Stimulated activated CD8-positive, alpha-beta memory T cell treated with anti-CD3 and anti-CD28 coated beads, Interleukin-2, amount 100 ng/mL, for 48 hours (primary cell): ENCODE measurements at regions not wholly inside any gene's neighbourhood (a gene's known extent, or its start where the extent isn't known, plus 50 kb on each side); places are given as distances from the start of the nearest gene placed in this dataset.
"Not testable (repeated sequence)": the region's sequence is repeated elsewhere in the genome, so short reads cannot be mapped to it uniquely, and the experiment has no call there.

Experiments
- DNase-seq, 2 donors: peaks; one replicate each; pipeline ENCODE4 v3.0.0-alpha.2; 2020; ENCODE audit warnings: low read depth in 2 of 2

GRCh38 chr5:125981016-125981415 is 442.2 kb upstream of the GRAMD2B start:
- DNase-seq: no peak

GRCh38 chr5:125987677-125988255 is 435.4 kb upstream of the GRAMD2B start:
- DNase-seq: no peak

GRCh38 chr5:125992050-125992449 is 431.2 kb upstream of the GRAMD2B start:
- no peak for DNase-seq

- not testable (repeated sequence) for DNase-seq
These were observed 423.8 kb upstream of the GRAMD2B start for GRCh38 chr5:125999271-126000030.

DNA sequence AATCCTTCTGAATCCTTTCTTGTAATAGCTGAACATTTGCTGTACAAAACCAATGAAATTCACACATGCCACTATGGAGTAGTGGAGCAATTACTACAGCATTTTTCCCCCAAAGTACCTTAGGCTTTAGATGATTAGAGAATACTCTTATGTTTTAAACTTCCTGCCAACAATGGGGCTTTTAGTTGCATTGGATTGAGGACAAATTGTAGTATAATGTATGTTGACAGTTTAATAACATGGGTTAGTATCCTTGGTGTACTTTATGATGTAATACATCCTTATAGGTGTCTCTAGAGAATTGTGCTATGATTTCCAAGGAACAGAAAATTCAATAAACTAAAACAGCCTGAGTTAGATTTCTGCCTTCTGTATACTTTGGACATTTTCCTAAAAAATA is 422.7 kb upstream of the GRAMD2B start:
- no peak for DNase-seq

DNA sequence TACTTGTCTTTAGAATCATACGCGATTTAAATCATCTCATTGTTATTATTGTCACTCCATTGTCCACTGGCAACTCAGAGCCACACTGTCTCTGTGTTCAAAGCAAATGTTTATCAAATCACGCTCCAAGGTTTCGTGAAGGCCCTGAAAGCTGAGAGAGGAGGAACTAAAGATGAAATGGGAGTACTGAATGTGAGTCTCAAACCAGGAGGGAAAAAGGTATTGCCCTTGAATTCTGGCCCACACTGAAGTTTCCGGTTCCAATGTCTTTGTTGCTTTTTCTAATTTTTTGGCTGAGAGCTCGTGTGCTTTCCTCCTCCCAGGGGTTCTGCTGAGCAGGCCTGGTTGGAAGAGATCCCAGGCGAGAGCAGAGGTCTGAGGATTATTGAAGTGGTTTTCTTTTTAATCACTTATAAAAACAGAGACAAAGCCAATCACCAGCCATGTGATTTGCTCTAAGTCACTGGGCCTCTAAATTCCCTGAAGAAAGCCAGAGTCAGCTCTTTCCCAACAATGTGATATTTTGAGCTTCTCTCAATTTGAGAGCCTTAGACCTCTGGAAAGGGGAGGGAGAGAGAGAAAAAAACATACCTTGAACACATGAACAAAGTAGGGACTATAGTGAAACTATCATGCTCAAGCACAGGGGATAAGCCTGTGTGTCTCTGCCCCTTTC is 420.8 kb upstream of the GRAMD2B start:
- DNase-seq: no peak

- no peak for DNase-seq
These were observed 419.9 kb upstream of the GRAMD2B start for GRCh38 chr5:126003309-126003708.

GRCh38 chr5:126004636-126005035 is 418.6 kb upstream of the GRAMD2B start:
- no peak for DNase-seq

GRCh38 chr5:126007841-126008240 is 415.4 kb upstream of the GRAMD2B start:
- no peak for DNase-seq

DNA sequence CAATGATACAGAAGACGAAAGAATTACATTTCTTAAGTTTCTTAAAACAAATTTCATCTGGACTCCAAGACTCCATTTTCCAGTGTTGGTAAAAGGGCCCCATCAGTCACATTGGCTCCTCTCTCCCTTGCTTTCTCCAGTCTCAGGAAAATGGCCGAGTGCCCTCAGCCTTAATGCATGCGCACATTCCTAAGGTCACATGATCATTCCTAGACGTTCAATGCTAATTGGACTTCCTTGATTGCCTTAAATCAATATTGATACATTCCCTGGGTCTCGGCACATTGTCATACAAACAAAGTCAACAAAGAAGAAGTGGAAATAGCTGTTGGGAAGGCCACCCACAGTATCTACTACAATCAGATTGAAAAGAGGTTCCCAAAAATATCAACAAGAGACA is 413.6 kb upstream of the GRAMD2B start:
- DNase-seq: no peak

DNA sequence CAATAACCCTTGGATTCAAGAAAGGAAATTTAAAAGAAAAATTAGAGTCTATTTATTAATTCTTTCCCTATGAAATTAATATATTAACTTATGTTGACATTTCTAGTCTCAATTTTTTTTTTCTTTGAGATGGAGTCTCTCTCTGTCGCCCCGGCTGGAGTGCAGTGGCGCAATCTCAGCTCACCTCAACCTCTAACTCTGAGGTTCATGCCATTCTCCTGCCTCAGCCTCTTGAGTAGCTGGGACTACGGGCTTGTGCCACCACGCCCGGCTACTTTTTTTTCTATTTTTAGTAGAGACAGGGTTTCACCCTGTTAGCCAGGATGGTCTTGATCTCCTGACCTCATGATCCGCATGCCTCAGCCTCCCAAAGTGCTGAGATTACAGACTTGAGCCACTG is 411.7 kb upstream of the GRAMD2B start:
- not testable (repeated sequence) for DNase-seq

DNA sequence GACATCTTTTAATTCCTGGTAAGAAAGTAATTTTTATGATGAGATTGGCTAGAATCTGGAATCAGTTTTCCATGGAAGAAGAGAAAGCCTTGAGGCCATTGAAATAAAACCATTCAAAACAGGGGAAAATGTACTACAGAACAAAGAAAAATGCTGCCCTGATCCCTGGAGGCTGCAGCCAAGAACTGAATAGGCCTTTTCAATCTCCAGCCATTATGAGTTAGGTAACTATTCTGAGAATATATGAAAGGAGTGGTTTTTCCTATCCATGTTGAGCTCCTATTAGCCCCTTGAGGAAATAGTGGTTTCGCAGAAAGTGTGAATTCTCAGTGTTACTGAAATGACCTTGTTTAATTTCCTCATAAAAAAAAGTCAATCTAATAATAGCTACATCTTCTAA is 408.5 kb upstream of the GRAMD2B start:
- DNase-seq: no peak

DNA sequence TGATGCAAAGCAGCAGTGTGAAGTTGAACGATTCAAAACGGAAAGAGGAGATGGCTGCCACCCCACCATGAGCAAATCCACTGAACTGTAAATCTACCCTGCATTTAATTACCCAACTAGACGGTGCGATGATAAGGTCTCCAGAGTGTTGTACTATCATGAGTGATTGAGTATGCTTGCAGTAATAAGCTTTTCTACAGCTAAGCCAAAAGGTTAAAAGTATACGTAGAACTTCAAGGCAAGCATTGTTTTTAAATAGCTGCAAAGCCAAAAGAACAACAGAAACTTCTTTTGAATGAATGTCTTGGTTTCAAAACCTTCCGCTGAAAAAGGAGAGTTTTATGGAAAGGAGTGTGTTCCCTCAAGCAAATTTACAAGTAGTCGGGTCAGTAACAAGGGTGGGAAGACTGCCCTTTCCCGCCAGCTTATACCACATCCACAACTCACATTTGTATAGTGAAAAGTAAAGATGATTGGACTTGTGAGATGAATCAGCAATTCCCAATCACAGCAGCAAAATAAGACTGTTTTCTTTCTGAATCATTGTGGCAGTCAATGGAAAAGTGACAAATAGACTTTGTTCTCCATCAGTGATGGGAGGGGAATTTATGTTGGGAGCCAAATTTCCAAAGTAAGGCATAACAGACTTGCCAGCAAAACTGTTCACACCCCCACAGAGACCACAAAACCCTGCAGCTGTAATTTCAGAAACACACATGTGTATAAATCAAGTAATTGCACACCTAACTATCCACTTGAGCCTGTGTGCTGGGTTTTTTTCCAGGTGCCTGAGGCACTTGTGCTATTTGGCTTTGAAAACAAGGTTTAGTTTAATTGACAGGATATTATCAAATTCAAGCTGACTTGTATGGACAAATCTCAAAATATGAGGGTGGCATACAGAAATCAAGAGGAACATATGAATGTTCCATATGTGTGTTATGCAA is 407.7 kb upstream of the GRAMD2B start:
- no peak for DNase-seq

DNA sequence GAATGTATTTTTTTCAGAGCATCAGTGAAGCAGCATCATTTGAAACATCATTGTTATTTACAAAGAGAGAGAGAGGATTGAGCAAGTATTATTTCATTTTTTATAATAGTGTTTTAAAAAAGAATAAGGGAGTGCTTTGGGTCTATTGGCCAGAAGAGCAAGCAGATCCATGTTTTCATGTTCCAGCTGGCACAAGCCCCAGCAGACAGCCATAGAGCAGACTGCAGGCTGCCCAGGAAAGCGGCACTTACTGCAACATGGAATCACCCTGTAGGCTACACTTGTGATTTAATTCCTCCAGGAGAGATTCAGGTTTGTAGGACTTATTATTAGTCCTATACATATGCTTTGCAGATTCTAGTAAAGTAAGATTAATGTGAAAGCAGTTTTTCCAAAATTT is 407.0 kb upstream of the GRAMD2B start:
- no peak for DNase-seq

- DNase-seq: no peak
These were observed 406.1 kb upstream of the GRAMD2B start for GRCh38 chr5:126017096-126017495.

GRCh38 chr5:126020770-126021169 is 402.4 kb upstream of the GRAMD2B start:
- DNase-seq: no peak

- no peak for DNase-seq
These were observed 399.2 kb upstream of the GRAMD2B start for GRCh38 chr5:126023994-126024441.

GRCh38 chr5:126027149-126027548 is 396.1 kb upstream of the GRAMD2B start:
- no peak for DNase-seq

DNA sequence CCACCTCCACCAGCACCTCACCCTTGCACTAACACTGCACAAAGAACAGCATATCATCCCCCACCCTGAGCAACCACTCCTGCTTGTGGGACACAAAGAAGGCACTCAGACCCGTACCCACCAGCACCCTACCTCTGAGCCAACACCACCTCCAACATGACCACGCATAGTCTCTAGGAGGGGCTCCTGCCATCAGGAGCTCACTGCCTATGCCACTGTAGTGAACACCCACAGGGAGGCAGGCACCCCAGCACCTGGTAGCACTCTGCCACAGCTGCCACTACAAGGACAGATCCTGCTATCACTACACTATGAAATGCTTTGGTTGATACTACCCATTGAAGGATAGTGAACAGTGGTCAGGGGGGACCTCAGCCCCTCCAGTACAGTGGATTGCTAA is 395.6 kb upstream of the GRAMD2B start:
- no peak for DNase-seq

- no peak for DNase-seq
These were observed 394.9 kb upstream of the GRAMD2B start for GRCh38 chr5:126028336-126028735.

DNA sequence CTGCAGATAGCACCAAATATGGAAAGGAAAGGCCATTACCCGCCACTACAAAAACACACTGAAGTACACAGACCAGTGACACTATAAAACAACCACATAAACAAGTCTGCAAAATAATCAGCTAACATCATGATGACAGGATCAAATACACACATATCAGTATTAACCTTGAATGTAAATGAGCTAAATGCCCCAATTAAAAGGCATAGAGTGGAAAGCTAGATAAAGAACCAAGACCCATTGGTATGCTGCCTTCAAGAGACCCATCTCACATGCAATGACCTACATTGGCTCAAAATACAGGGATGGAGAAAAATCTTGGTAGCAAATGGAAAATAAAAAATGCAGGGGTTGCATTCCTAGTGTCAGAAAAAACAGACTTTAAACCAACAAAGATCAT is 393.9 kb upstream of the GRAMD2B start:
- DNase-seq: not testable (repeated sequence)

- no peak for DNase-seq
These were observed 392.5 kb upstream of the GRAMD2B start for GRCh38 chr5:126030698-126031097.
